ENCODE measurements at regions not wholly inside any gene's neighbourhood (a gene's known extent, or its start where the extent isn't known, plus 50 kb on each side); places are given as distances from the start of the nearest gene placed in this dataset.

- TF ChIP-seq CTCF (conservative IDR thresholded peaks at IDR 0.05) (no peak), EZH2 (IDR thresholded peaks at IDR 0.05; ENCODE audit: low read depth) (no peak)
These were observed 753.8 kb upstream of the PCDH7 start for GRCh38 chr4:29966386-29966785.
